ENCODE measurements at regions not wholly inside any gene's neighbourhood (a gene's known extent, or its start where the extent isn't known, plus 50 kb on each side); places are given as distances from the start of the nearest gene placed in this dataset.
"Not testable (repeated sequence)": the region's sequence is repeated elsewhere in the genome, so short reads cannot be mapped to it uniquely, and the experiment has no call there.

DNA sequence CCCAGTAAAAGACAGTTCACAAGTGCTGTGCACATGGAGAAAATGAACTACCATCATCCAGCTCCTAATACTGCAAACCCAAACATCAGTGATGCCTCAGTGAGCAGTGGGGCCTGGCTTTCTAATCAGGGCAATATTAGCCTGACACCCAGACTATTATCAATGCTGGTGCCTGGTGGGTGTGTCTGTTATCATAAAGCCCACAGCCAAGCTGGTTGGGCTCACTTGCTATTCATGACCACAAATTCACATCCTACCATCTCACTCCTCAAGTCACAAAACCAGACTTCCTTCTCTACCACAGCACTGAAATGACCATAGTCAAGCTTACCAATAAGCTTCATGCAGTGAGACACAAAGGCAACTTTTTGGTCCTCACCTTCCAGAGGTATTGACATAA is 180.8 kb upstream of the PLN start:
- Histone ChIP-seq H3K27ac (ENCODE audit: low read depth in 1 of 2, low read length in 2 of 2) (no peak overlapping the region), H3K4me1 (ENCODE audit: control insufficient read depth in 1 of 2, insufficient read depth in 2 of 2, low read length in 2 of 2) (no peaks in the 10 kb centered on the region), H3K36me3 (ENCODE audit: control insufficient read depth in 1 of 2, insufficient read depth in 2 of 2, low read length in 1 of 2) (no peaks in the 10 kb centered on the region), H3K9me3 (ENCODE audit: control insufficient read depth, low read length) (no peaks in the 10 kb centered on the region), H3K4me3 (ENCODE audit: low read length in 2 of 2) (no peak overlapping the region), H3K27me3 (ENCODE audit: control insufficient read depth in 1 of 2, insufficient read depth in 2 of 2, low read length in 1 of 2) (no peaks in the 10 kb centered on the region)
- intact Hi-C loops (cut with DNase I), result no loop called here
- ATAC-seq (ENCODE audit: low FRiP score) (no peak), DNase-seq (no peak)

- no peaks in the 10 kb centered on the region for H3K4me1 ChIP-seq (ENCODE audit: control insufficient read depth in 1 of 2, insufficient read depth in 2 of 2, low read length in 2 of 2)
- no peak overlapping the region for H3K27ac ChIP-seq (ENCODE audit: low read depth in 1 of 2, low read length in 2 of 2)
- no peaks in the 10 kb centered on the region for H3K36me3 ChIP-seq (ENCODE audit: control insufficient read depth in 1 of 2, insufficient read depth in 2 of 2, low read length in 1 of 2)
- no peak for DNase-seq
- intact Hi-C loops (cut with DNase I), result loop anchor here in 1 of 2 donors (5.0 kb wide), 1 partner anchor 38 kb away; no protein-coding TSS in a partner anchor
- H3K27me3 ChIP-seq (ENCODE audit: control insufficient read depth in 1 of 2, insufficient read depth in 2 of 2, low read length in 1 of 2), result no peaks in the 10 kb centered on the region
- ATAC-seq (ENCODE audit: low FRiP score), result no peak
- no peak overlapping the region for H3K4me3 ChIP-seq (ENCODE audit: low read length in 2 of 2)
- H3K9me3 ChIP-seq (ENCODE audit: control insufficient read depth, low read length), result no peaks in the 10 kb centered on the region
- 90 to 96% methylated on average over 3 of the region's 3 CpGs for WGBS, 2 donors
These were observed 177.4 kb upstream of the PLN start for GRCh38 chr6:118370722-118371121.

DNA sequence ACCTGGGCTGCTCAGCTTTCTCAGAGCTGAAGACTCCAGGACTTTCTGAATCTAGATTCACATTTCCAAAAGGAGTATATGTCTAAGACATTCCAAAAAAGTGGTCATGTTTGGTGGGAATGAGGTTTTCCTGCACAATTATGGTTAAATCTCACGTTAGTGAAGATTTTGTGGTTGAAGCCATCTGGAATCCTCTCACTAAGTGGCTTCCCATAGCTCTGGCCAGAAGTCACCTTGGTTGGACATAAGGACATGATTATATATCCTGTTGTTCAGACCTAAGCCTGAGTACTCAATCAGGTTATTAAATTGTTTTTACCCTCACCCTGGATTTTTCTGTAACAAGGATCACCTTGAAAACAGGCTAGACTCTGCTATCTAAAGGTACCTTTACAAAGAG is 176.1 kb upstream of the PLN start:
- WGBS, 2 donors, result 76 to 88% methylated on average over 1 of the region's 1 CpG

DNA sequence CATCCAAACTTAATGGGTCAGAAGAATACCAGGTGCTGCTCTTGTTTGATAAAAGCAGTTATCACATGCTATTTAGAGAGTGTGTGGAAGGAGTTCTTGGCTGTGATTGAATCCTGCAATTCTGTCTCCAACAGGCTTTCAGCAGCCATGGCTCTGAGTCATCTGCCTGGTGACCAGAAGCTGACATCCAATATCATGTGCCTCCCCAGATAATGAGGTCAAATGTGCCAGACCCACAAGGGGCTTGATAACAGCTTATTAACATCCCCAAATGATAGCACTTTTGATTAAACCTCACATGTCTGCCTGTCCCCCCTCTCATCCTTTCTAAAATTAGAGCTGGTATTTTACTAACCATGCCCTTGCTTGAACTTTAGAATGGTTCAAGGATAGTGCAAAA is 175.7 kb upstream of the PLN start:
- DNase-seq (no peak), ATAC-seq (ENCODE audit: low FRiP score) (peak; percentile 54)
- H3K9me3 ChIP-seq (ENCODE audit: control insufficient read depth, low read length), result no peaks in the 10 kb centered on the region
- intact Hi-C loops (cut with DNase I), result loop anchor here in 1 of 2 donors (5.0 kb wide), 1 partner anchor 40 kb away; no protein-coding TSS in a partner anchor
- no peaks in the 10 kb centered on the region for H3K27me3 ChIP-seq (ENCODE audit: control insufficient read depth in 1 of 2, insufficient read depth in 2 of 2, low read length in 1 of 2)
- H3K27ac ChIP-seq (ENCODE audit: low read depth in 1 of 2, low read length in 2 of 2), result no peak overlapping the region
- no peaks in the 10 kb centered on the region for H3K36me3 ChIP-seq (ENCODE audit: control insufficient read depth in 1 of 2, insufficient read depth in 2 of 2, low read length in 1 of 2)
- no peak overlapping the region for H3K4me3 ChIP-seq (ENCODE audit: low read length in 2 of 2)
- no peaks in the 10 kb centered on the region for H3K4me1 ChIP-seq (ENCODE audit: control insufficient read depth in 1 of 2, insufficient read depth in 2 of 2, low read length in 2 of 2)

More for the DNA sequence above, 176.1 kb upstream of the PLN start:
- Histone ChIP-seq H3K36me3 (ENCODE audit: control insufficient read depth in 1 of 2, insufficient read depth in 2 of 2, low read length in 1 of 2) (no peaks in the 10 kb centered on the region), H3K9me3 (ENCODE audit: control insufficient read depth, low read length) (no peaks in the 10 kb centered on the region), H3K4me3 (ENCODE audit: low read length in 2 of 2) (no peak overlapping the region), H3K4me1 (ENCODE audit: control insufficient read depth in 1 of 2, insufficient read depth in 2 of 2, low read length in 2 of 2) (no peaks in the 10 kb centered on the region), H3K27me3 (ENCODE audit: control insufficient read depth in 1 of 2, insufficient read depth in 2 of 2, low read length in 1 of 2) (no peaks in the 10 kb centered on the region), H3K27ac (ENCODE audit: low read depth in 1 of 2, low read length in 2 of 2) (no peak overlapping the region)
- no peak for ATAC-seq (ENCODE audit: low FRiP score)
- intact Hi-C loops (cut with DNase I), result loop anchor here in 1 of 2 donors (5.0 kb wide), 1 partner anchor 40 kb away; no protein-coding TSS in a partner anchor
- DNase-seq, result no peak

DNA sequence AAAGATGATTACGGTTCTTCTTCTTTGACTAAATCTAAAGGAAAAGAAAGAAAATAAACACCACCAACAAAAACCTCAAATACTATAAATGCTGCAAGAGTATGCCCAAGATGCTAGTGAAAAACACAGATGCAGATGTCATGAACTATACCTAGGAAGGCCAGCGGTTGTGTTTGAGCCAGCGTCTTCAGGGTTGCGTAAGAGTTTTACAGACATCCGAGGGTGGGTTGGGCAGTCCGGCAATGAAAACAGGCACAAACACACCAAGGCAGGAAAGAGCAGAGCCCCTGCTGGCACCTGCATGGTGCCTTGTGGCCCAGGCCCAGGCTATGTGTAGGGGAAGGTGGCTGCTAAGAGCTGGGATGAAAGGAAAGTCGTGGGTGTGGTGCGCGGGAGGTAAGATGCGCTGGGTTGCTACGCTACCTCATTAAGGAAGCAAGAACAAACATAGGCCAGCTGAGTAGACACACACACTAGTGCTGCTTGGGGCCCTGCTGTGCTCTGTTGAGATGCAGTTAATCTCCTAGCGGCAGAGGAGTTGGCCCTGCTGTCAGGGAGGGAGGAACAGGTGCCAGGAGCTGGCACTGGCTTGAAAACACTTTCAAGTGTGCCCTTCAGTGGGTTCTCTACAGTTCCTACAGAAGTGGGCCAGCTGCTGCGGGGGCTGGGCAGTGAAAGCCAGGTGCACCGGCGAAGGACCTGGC is 170.2 kb upstream of the PLN start:
- Histone ChIP-seq H3K36me3 (ENCODE audit: control insufficient read depth in 1 of 2, insufficient read depth in 2 of 2, low read length in 1 of 2) (no peaks in the 10 kb centered on the region), H3K27ac (ENCODE audit: low read depth in 1 of 2, low read length in 2 of 2) (no peak overlapping the region), H3K4me3 (ENCODE audit: low read length in 2 of 2) (no peak overlapping the region), H3K9me3 (ENCODE audit: control insufficient read depth, low read length) (no peaks in the 10 kb centered on the region), H3K4me1 (ENCODE audit: control insufficient read depth in 1 of 2, insufficient read depth in 2 of 2, low read length in 2 of 2) (no peaks in the 10 kb centered on the region), H3K27me3 (ENCODE audit: control insufficient read depth in 1 of 2, insufficient read depth in 2 of 2, low read length in 1 of 2) (no peaks in the 10 kb centered on the region)
- DNase-seq (no peak), ATAC-seq (ENCODE audit: low FRiP score) (no peak)
- intact Hi-C loops (cut with DNase I), result loop anchor here in 1 of 2 donors (5.0 kb wide), 1 partner anchor 46 kb away; no protein-coding TSS in a partner anchor
- 80 to 83% methylated on average over 15 of the region's 15 CpGs for WGBS, 2 donors

- WGBS, 2 donors, result 96 to 99% methylated on average over 3 of the region's 3 CpGs
- not testable (repeated sequence) for H3K9me3 ChIP-seq (ENCODE audit: control insufficient read depth, low read length); H3K4me3 ChIP-seq (ENCODE audit: low read length in 2 of 2); ATAC-seq (ENCODE audit: low FRiP score); H3K27ac ChIP-seq (ENCODE audit: low read depth in 1 of 2, low read length in 2 of 2); H3K27me3 ChIP-seq (ENCODE audit: control insufficient read depth in 1 of 2, insufficient read depth in 2 of 2, low read length in 1 of 2); H3K4me1 ChIP-seq (ENCODE audit: control insufficient read depth in 1 of 2, insufficient read depth in 2 of 2, low read length in 2 of 2); H3K36me3 ChIP-seq (ENCODE audit: control insufficient read depth in 1 of 2, insufficient read depth in 2 of 2, low read length in 1 of 2); DNase-seq
- intact Hi-C loops (cut with DNase I), result loop anchor here (10.0 kb wide), 2 partner anchors 86 to 124 kb away; no protein-coding TSS in a partner anchor
These were observed 167.5 kb upstream of the PLN start for GRCh38 chr6:118380620-118381019.

GRCh38 chr6:118382126-118382525 is 166.0 kb upstream of the PLN start:
- intact Hi-C loops (cut with DNase I), result loop anchor here (10.0 kb wide), 2 partner anchors 87 to 123 kb away; no protein-coding TSS in a partner anchor
- 41 to 43% methylated on average over 3 of the region's 3 CpGs for WGBS, 2 donors
- peak overlapping the region in 1 of 2 donors; percentile 60 for H3K27ac ChIP-seq (ENCODE audit: low read depth in 1 of 2, low read length in 2 of 2)

GRCh38 chr6:118383924-118384323 is 164.2 kb upstream of the PLN start:
- Histone ChIP-seq H3K9me3 (ENCODE audit: control insufficient read depth, low read length) (no peaks in the 10 kb centered on the region), H3K27me3 (ENCODE audit: control insufficient read depth in 1 of 2, insufficient read depth in 2 of 2, low read length in 1 of 2) (no peaks in the 10 kb centered on the region), H3K36me3 (ENCODE audit: control insufficient read depth in 1 of 2, insufficient read depth in 2 of 2, low read length in 1 of 2) (no peaks in the 10 kb centered on the region), H3K4me3 (ENCODE audit: low read length in 2 of 2) (no peak overlapping the region), H3K27ac (ENCODE audit: low read depth in 1 of 2, low read length in 2 of 2) (no peak overlapping the region), H3K4me1 (ENCODE audit: control insufficient read depth in 1 of 2, insufficient read depth in 2 of 2, low read length in 2 of 2) (no peaks in the 10 kb centered on the region)
- ATAC-seq (ENCODE audit: low FRiP score), result no peak
- WGBS, 2 donors, result 92 to 97% methylated on average over 1 of the region's 1 CpG
- intact Hi-C loops (cut with DNase I), result loop anchor here (10.0 kb wide), 2 partner anchors 89 to 121 kb away; no protein-coding TSS in a partner anchor
- no peak for DNase-seq

More at GRCh38 chr6:118382126-118382525, 166.0 kb upstream of the PLN start:
- DNase-seq (no peak), ATAC-seq (ENCODE audit: low FRiP score) (no peak)
- no peaks in the 10 kb centered on the region for H3K9me3 ChIP-seq (ENCODE audit: control insufficient read depth, low read length)
- no peaks in the 10 kb centered on the region for H3K4me1 ChIP-seq (ENCODE audit: control insufficient read depth in 1 of 2, insufficient read depth in 2 of 2, low read length in 2 of 2)
- no peaks in the 10 kb centered on the region for H3K27me3 ChIP-seq (ENCODE audit: control insufficient read depth in 1 of 2, insufficient read depth in 2 of 2, low read length in 1 of 2)
- no peak overlapping the region for H3K4me3 ChIP-seq (ENCODE audit: low read length in 2 of 2)
- H3K36me3 ChIP-seq (ENCODE audit: control insufficient read depth in 1 of 2, insufficient read depth in 2 of 2, low read length in 1 of 2), result no peaks in the 10 kb centered on the region

- no peaks in the 10 kb centered on the region for H3K9me3 ChIP-seq (ENCODE audit: control insufficient read depth, low read length)
- ATAC-seq (ENCODE audit: low FRiP score), result no peak
These were observed 161.1 kb upstream of the PLN start for GRCh38 chr6:118386975-118387374.

More at GRCh38 chr6:118386975-118387374, 161.1 kb upstream of the PLN start:
- peaks cover 0 to 4% of the 10 kb centered on the region in 2 donors for H3K4me1 ChIP-seq (ENCODE audit: control insufficient read depth in 1 of 2, insufficient read depth in 2 of 2, low read length in 2 of 2)
- WGBS, 2 donors, result 97 to 99% methylated on average over 1 of the region's 1 CpG
- no peak overlapping the region for H3K4me3 ChIP-seq (ENCODE audit: low read length in 2 of 2)
- H3K36me3 ChIP-seq (ENCODE audit: control insufficient read depth in 1 of 2, insufficient read depth in 2 of 2, low read length in 1 of 2), result no peaks in the 10 kb centered on the region
- no peaks in the 10 kb centered on the region for H3K27me3 ChIP-seq (ENCODE audit: control insufficient read depth in 1 of 2, insufficient read depth in 2 of 2, low read length in 1 of 2)
- intact Hi-C loops (cut with DNase I), result loop anchor here (5.0 to 10.0 kb wide), 3 partner anchors 60 to 118 kb away; no protein-coding TSS in a partner anchor
- DNase-seq, result no peak
- H3K27ac ChIP-seq (ENCODE audit: low read depth in 1 of 2, low read length in 2 of 2), result no peak overlapping the region
